ENCODE measurements at regions not wholly inside any gene's neighbourhood (a gene's known extent, or its start where the extent isn't known, plus 50 kb on each side); places are given as distances from the start of the nearest gene placed in this dataset.

DNA sequence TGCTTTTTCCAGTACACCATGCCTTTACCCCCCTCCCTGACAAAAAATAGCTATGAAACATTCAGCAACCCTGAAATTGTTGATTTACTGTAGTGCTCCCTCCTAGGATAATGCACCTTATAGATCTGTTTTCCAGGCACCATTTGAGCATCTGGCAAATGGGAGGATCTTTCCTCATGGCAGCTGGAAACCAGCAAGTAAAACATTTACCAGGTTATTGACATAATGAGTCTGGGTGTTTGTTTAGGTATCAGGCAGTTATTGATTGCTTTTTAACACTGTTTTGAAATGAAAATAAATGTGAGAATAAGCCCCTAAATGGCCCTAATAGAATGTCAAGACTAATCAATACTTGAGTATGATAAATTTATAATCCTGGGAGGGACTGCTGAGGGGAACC is 57.3 kb upstream of the KLF4 start:
- TF ChIP-seq, protein P1, sequence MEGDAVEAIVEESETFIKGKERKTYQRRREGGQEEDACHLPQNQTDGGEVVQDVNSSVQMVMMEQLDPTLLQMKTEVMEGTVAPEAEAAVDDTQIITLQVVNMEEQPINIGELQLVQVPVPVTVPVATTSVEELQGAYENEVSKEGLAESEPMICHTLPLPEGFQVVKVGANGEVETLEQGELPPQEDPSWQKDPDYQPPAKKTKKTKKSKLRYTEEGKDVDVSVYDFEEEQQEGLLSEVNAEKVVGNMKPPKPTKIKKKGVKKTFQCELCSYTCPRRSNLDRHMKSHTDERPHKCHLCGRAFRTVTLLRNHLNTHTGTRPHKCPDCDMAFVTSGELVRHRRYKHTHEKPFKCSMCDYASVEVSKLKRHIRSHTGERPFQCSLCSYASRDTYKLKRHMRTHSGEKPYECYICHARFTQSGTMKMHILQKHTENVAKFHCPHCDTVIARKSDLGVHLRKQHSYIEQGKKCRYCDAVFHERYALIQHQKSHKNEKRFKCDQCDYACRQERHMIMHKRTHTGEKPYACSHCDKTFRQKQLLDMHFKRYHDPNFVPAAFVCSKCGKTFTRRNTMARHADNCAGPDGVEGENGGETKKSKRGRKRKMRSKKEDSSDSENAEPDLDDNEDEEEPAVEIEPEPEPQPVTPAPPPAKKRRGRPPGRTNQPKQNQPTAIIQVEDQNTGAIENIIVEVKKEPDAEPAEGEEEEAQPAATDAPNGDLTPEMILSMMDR (IDR thresholded peaks at IDR 0.05; ENCODE audit: low read length), result no peak
- no peak for TF ChIP-seq EZH2 (IDR thresholded peaks at IDR 0.05; ENCODE audit: borderline replicate concordance, low read length)

Data from OCI-LY1 (cell line).